AG04450 (cell line): ENCODE measurements at regions not wholly inside any gene's neighbourhood (a gene's known extent, or its start where the extent isn't known, plus 50 kb on each side); places are given as distances from the start of the nearest gene placed in this dataset.

ENCODE experiments used
- CTCF ChIA-PET: fragments of 300-600, 350-600 bp; formaldehyde crosslinking; extraction: SDS; loops from one replicate; lab custom pipeline; 2022; ENCODE audit warnings: antibody characterized with exemption, inconsistent platforms; lab: Charles Lee
- POLR2A ChIA-PET: fragments of 350-600 bp; formaldehyde crosslinking; extraction: SDS; loops from one replicate; lab custom pipeline; 2021; ENCODE audit warnings: antibody characterized with exemption, inconsistent platforms; lab: Yijun Ruan, JAX
- DNase-seq: peaks from one replicate; pipeline ENCODE4 v3.0.0-alpha.2; 2011; ENCODE audit warnings: low read depth, low spot score
- H3K27ac ChIP-seq: one replicate; pipeline ENCODE4 v1.5.1; 2012; ENCODE audit warnings: low read depth, low read length, control low read depth
- H3K27me3 ChIP-seq: one replicate; pipeline ENCODE4 v1.6.0; 2012; ENCODE audit warnings: low read length; ENCODE audit not compliant: control insufficient read depth, insufficient read depth
- H3K4me3 ChIP-seq: 2 replicates; pipeline ENCODE4 v1.5.1; 2011; ENCODE audit warnings: mild to moderate bottlenecking, low read depth, low read length, control low read depth
- H3K9me3 ChIP-seq: 2 replicates; pipeline ENCODE4 v1.5.1; 2012; ENCODE audit warnings: low read length; ENCODE audit not compliant: control insufficient read depth, insufficient read depth
- TF ChIP-seq, protein P1 (sequence below): IDR thresholded peaks from 2 replicates; pipeline ENCODE4 v1.5.1; 2011; ENCODE audit warnings: low read depth, low read length, control low read depth, inconsistent platforms

DNA sequence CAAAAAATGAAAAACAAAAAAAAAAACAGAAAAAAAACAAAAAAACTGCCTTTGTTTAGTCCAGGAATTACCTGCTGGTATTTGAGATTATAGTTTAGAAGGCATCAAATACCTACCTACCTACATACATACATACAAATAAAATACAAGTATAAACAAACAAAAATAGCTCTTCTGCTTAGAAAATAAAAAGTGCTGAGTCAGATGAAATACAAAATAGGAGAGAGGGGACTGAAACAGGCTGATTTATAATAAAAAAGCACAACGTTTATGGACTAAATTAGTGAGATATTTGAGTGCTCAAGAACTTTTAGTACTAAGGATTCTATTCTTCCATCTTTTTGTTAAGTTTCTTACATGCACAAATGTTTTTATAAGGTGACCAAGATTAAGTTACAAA, 980.8 kb downstream of the PLA2G4A start:
- Histone ChIP-seq H3K27me3 (no peaks in the 10 kb centered on the region), H3K27ac (no peak overlapping the region), H3K9me3 (no peaks in the 10 kb centered on the region), H3K4me3 (no peak overlapping the region)
- ChIA-PET CTCF (no interaction called here), POLR2A (no interaction called here)
- TF ChIP-seq, protein P1, sequence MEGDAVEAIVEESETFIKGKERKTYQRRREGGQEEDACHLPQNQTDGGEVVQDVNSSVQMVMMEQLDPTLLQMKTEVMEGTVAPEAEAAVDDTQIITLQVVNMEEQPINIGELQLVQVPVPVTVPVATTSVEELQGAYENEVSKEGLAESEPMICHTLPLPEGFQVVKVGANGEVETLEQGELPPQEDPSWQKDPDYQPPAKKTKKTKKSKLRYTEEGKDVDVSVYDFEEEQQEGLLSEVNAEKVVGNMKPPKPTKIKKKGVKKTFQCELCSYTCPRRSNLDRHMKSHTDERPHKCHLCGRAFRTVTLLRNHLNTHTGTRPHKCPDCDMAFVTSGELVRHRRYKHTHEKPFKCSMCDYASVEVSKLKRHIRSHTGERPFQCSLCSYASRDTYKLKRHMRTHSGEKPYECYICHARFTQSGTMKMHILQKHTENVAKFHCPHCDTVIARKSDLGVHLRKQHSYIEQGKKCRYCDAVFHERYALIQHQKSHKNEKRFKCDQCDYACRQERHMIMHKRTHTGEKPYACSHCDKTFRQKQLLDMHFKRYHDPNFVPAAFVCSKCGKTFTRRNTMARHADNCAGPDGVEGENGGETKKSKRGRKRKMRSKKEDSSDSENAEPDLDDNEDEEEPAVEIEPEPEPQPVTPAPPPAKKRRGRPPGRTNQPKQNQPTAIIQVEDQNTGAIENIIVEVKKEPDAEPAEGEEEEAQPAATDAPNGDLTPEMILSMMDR = no peak
- DNase-seq = no peak

DNA sequence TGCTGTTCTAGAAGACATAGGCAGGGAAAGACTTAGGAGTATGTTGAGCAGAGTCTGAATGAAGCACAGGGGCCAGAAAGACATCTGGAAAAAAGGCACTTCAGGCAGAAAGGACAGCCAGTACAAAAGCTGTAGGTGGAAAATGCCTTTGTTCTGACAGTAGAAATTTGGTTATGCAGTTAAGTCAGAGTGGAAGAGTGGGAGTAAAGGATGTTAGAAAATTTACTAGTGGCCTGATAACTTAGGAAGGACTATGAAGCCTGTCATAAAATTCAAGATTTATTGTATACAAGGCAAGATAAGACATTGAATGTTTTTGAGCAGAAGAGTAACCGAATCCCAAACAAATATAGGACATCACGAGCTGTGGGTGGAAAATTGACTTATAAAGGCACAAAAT, 987.9 kb downstream of the PLA2G4A start:
- no peak for DNase-seq
- H3K9me3 ChIP-seq = no peaks in the 10 kb centered on the region
- ChIA-PET POLR2A (no interaction called here), CTCF (no interaction called here)
- H3K4me3 ChIP-seq = no peak overlapping the region
- no peak overlapping the region for H3K27ac ChIP-seq
- TF ChIP-seq, protein P1 = no peak
- no peaks in the 10 kb centered on the region for H3K27me3 ChIP-seq

DNA sequence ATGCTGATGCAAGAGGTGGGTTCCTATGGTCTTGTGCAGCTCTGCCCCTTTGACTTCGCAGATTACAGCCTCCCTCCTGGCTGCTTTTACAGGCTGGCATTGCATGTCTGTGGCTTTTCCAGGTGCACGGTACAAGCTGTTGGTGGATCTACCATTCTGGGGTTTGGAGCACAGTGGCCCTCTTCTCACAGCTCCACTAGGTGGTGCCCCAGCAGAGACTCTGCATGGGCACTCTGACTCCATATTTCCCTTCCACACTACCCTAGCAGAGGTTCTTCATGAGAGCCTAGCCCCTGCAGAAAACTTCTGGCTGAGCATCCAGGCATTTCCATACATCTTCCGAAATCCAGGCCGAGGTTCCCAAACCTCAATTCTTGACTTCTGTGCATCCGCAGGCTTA, 989.0 kb downstream of the PLA2G4A start:
- no peak for DNase-seq
- no peaks in the 10 kb centered on the region for H3K27me3 ChIP-seq
- no peak overlapping the region for H3K4me3 ChIP-seq
- no peaks in the 10 kb centered on the region for H3K9me3 ChIP-seq
- ChIA-PET POLR2A (no interaction called here), CTCF (no interaction called here)
- no peak overlapping the region for H3K27ac ChIP-seq
- TF ChIP-seq, protein P1 = no peak

DNA sequence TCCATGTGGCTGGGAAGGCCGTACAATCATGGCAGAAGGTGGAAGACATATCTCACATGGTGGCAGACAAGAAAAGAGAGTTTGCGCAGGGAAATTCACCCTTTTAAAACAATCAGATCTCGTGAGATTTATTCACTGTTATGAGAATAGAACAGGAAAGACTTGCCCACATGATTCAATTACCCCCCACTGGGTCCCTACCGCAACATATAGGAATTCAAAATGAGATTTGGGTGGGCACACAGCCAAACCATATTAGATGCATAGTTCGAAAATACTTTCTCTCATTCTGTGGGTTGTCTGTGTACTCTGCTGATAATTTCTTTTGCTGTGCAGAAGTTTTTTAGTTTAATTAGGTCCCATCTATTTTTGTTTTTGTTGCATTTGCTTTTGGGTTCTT, 990.3 kb downstream of the PLA2G4A start:
- no peaks in the 10 kb centered on the region for H3K27me3 ChIP-seq
- no peak overlapping the region for H3K27ac ChIP-seq
- CTCF ChIA-PET = no interaction called here
- TF ChIP-seq, protein P1 = no peak
- DNase-seq = no peak
- no peaks in the 10 kb centered on the region for H3K9me3 ChIP-seq
- no peak overlapping the region for H3K4me3 ChIP-seq
- POLR2A ChIA-PET = no interaction called here

DNA sequence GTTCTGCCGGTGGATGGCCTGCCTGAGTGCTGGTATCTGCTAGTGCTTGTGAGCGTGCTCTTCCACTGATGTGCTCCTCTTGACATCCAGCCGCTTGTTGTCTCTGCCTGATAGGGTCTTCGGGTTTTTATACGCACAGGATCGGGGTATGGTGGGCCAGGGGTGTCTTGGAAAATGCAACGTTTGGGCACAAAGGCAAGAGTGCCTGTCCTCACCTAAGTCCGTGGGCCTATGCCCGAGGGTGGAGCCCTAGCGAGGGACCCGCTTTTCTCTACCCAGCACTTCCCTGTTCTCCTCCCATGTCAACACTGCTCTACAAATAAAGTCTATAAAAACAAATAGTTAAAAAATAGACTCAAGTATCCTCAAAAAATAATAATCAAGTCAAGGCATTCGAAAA, 1007.8 kb downstream of the PLA2G4A start:
- CTCF ChIA-PET = no interaction called here
- H3K27ac ChIP-seq = no peak overlapping the region
- H3K9me3 ChIP-seq = no peaks in the 10 kb centered on the region
- no peak for DNase-seq
- H3K4me3 ChIP-seq = no peak overlapping the region
- no peaks in the 10 kb centered on the region for H3K27me3 ChIP-seq
- TF ChIP-seq, protein P1 = no peak
- POLR2A ChIA-PET = no interaction called here
